Panc1 (cell line): ENCODE measurements at regions not wholly inside any gene's neighbourhood (a gene's known extent, or its start where the extent isn't known, plus 50 kb on each side); places are given as distances from the start of the nearest gene placed in this dataset.

Source experiments
- CTCF ChIP-seq: fragments of 450-650 bp; IDR thresholded peaks from 2 replicates; pipeline ENCODE4 v1.5.1; 2017; ENCODE audit warnings: mild to moderate bottlenecking
- POLR2AphosphoS5 ChIP-seq: IDR thresholded peaks from 2 replicates; pipeline ENCODE4 v1.6.1; 2012; ENCODE audit warnings: mild to moderate bottlenecking, low read depth, low read length, moderate library complexity
- SIN3A ChIP-seq: IDR thresholded peaks from 2 replicates; pipeline ENCODE4 v1.6.1; 2012; ENCODE audit warnings: low read depth, mild to moderate bottlenecking, low read length, moderate library complexity, borderline replicate concordance; ENCODE audit not compliant: insufficient read depth

GRCh38 chr2:18309627-18310026 is 250.8 kb downstream of the RDH14 start:
- TF ChIP-seq CTCF (no peak), POLR2AphosphoS5 (no peak), SIN3A (no peak)
